Thyroid gland (tissue), 4 donors: ENCODE measurements at regions not wholly inside any gene's neighbourhood (a gene's known extent, or its start where the extent isn't known, plus 50 kb on each side); places are given as distances from the start of the nearest gene placed in this dataset.

Source experiments
- CTCF ChIP-seq, 6 experiments: fragments of 200-600 bp in 3 of 6; fragments of 450-650 bp in 3 of 6; sonication (generic) in 3 of 6; IDR thresholded peaks; one replicate each; pipeline ENCODE4 v1.5.1; 2016 to 2019; ENCODE audit warnings: antibody characterized with exemption in 6 of 6, mild to moderate bottlenecking in 2 of 6, inconsistent platforms in 1 of 6, moderate library complexity in 1 of 6
- POLR2A ChIP-seq, 2 donors: fragments of 450-650 bp; IDR thresholded peaks; one replicate each; pipeline ENCODE4 v1.6.1; 2017; ENCODE audit warnings: antibody characterized with exemption in 2 of 2, mild to moderate bottlenecking in 2 of 2, moderate library complexity in 1 of 2

DNA sequence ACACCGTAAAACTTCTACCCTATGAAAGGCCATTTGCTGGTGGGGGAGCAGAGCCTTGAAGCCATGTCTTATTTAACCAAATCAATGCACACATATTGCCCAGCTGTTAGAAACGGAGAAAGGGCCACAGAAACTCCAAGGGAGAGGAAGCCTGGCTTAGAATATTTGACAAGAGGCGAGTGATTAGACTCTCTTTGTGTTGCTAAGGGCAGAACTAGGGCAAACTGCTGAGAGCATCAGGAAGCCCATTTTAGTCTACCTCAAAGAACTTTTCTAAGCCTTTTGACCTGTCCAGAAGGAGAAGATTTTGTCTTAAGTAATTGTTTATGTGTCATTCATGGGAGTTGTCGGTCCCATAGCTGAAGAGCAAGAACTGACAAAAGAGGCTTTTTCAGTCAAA is 54.4 kb upstream of the CELF4 start:
- TF ChIP-seq POLR2A (IDR thresholded peaks at IDR 0.05) (no peak), CTCF (IDR thresholded peaks at IDR 0.05) (no peak)
